Esophagus muscularis mucosa (tissue), 4 donors: ENCODE measurements at regions not wholly inside any gene's neighbourhood (a gene's known extent, or its start where the extent isn't known, plus 50 kb on each side); places are given as distances from the start of the nearest gene placed in this dataset.

ENCODE experiments used
- DNase-seq: peaks from one replicate; pipeline ENCODE4 v3.0.0-alpha.2; 2017; ENCODE audit errors: extremely low spot score
- H3K27ac ChIP-seq, 4 donors: fragments of 200-600 bp; sonication (generic); replicated peaks in 1 of 4; 1 replicate in 3 of 4; 2 replicates in 1 of 4; pipeline ENCODE4 v1.5.1; 2016 to 2019; ENCODE audit warnings: mild to moderate bottlenecking in 1 of 4
- H3K27me3 ChIP-seq, 4 donors: fragments of 200-600 bp; sonication (generic); one replicate each; pipeline versions ENCODE4 v1.5.1 to v1.6.0; 2016 to 2019
- H3K36me3 ChIP-seq, 4 donors: fragments of 200-600 bp; sonication (generic); one replicate each; pipeline ENCODE4 v1.5.1; 2016 to 2019
- H3K4me1 ChIP-seq, 4 donors: fragments of 200-600 bp; sonication (generic); one replicate each; pipeline ENCODE4 v1.5.1; 2016 to 2019
- H3K4me3 ChIP-seq, 4 donors: fragments of 200-600 bp; sonication (generic); 1 replicate in 2 of 4; 2 replicates in 2 of 4; pipeline ENCODE4 v1.5.1; 2016 to 2019; ENCODE audit warnings: mild to moderate bottlenecking in 4 of 4, moderate library complexity in 1 of 4
- H3K9me3 ChIP-seq, 4 donors: fragments of 200-600 bp; sonication (generic); 1 replicate in 3 of 4; 2 replicates in 1 of 4; pipeline ENCODE4 v1.5.1; 2016 to 2019
- EP300 ChIP-seq: sonication (generic); formaldehyde crosslinking; IDR thresholded peaks from one replicate; pipeline ENCODE4 v1.6.1; 2017; ENCODE audit warnings: antibody characterized with exemption
- POLR2A ChIP-seq: fragments of 450-650 bp; IDR thresholded peaks from one replicate; pipeline ENCODE4 v1.6.1; 2017; ENCODE audit warnings: antibody characterized with exemption, moderate library complexity, mild to moderate bottlenecking, low read depth
- POLR2AphosphoS5 ChIP-seq, 2 donors: sonication (generic); formaldehyde crosslinking; IDR thresholded peaks; one replicate each; pipeline ENCODE4 v1.6.1; 2017; ENCODE audit warnings: antibody characterized with exemption in 2 of 2
- WGBS: methylation state at CpG from one replicate; pipeline ENCODE4 v1.1.5; 2018; 5-methylcytosine and 5-hydroxymethylcytosine counted together
- intact Hi-C: fragments of 100-400 bp; cut with DNase I; formaldehyde crosslinking; loops from one replicate; pipeline ENCODE4 v1.15.1; 2023
- TF ChIP-seq, protein P1 (sequence below), 3 experiments: fragments of 200-600 bp in 2 of 3; fragments of 450-650 bp in 1 of 3; sonication (generic) in 2 of 3; IDR thresholded peaks; one replicate each; pipeline ENCODE4 v1.5.1; 2017 to 2019; ENCODE audit warnings: antibody characterized with exemption in 3 of 3, mild to moderate bottlenecking in 2 of 3, moderate library complexity in 1 of 3

- TF ChIP-seq POLR2A (no peak), POLR2AphosphoS5 (IDR thresholded peaks at IDR 0.05) (no peak)
- TF ChIP-seq, protein P1, sequence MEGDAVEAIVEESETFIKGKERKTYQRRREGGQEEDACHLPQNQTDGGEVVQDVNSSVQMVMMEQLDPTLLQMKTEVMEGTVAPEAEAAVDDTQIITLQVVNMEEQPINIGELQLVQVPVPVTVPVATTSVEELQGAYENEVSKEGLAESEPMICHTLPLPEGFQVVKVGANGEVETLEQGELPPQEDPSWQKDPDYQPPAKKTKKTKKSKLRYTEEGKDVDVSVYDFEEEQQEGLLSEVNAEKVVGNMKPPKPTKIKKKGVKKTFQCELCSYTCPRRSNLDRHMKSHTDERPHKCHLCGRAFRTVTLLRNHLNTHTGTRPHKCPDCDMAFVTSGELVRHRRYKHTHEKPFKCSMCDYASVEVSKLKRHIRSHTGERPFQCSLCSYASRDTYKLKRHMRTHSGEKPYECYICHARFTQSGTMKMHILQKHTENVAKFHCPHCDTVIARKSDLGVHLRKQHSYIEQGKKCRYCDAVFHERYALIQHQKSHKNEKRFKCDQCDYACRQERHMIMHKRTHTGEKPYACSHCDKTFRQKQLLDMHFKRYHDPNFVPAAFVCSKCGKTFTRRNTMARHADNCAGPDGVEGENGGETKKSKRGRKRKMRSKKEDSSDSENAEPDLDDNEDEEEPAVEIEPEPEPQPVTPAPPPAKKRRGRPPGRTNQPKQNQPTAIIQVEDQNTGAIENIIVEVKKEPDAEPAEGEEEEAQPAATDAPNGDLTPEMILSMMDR (IDR thresholded peaks at IDR 0.05), result no peak
- Histone ChIP-seq H3K9me3 (no peaks in the 10 kb centered on the region), H3K27ac (no peak overlapping the region), H3K36me3 (peaks cover 0 to 3% (median 0%) of the 10 kb centered on the region in 4 donors), H3K27me3 (peaks cover 0 to 29% (median 0%) of the 10 kb centered on the region in 4 donors), H3K4me1 (no peaks in the 10 kb centered on the region), H3K4me3 (no peak overlapping the region)
- intact Hi-C loops, result no loop called here
- WGBS, result 76% methylated on average over 23 of the region's 23 CpGs
- DNase-seq, result no peak
Observed at GRCh38 chr17:79438546-79439334, 172.1 kb downstream of the RBFOX3 start.

DNA sequence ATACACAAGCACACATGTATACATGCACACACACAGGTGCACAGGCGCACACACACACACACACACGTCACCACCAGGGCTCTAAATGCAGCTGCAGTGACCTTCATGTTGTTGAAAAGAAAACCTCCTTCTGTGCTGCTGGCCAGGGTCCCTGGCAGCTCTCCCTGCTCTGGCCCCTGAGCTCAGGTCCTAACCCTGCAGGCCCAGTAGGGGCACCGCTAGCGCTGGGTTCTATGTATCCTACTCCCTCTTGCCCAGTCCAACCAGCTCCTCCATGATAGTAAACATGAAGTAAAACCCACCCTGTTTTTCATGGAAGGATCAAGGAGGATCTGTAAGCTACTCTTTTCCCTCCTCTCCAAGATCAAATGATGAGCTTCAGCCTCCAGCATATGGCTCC lies 172.8 kb downstream of the RBFOX3 start:
- no peaks in the 10 kb centered on the region for H3K4me1 ChIP-seq
- H3K4me3 ChIP-seq, result no peak overlapping the region
- no peak for TF ChIP-seq POLR2AphosphoS5 (IDR thresholded peaks at IDR 0.05)
- TF ChIP-seq, protein P1 (IDR thresholded peaks at IDR 0.05), result no peak
- no peak for TF ChIP-seq POLR2A
- no peak for TF ChIP-seq EP300
- H3K36me3 ChIP-seq, result peaks cover 0 to 3% (median 0%) of the 10 kb centered on the region in 4 donors
- H3K27me3 ChIP-seq, result peaks cover 0 to 34% (median 0%) of the 10 kb centered on the region in 4 donors
- intact Hi-C loops, result no loop called here
- DNase-seq, result no peak
- WGBS, result 68% methylated on average over 2 of the region's 4 CpGs
- no peaks in the 10 kb centered on the region for H3K9me3 ChIP-seq
- no peak overlapping the region for H3K27ac ChIP-seq

DNA sequence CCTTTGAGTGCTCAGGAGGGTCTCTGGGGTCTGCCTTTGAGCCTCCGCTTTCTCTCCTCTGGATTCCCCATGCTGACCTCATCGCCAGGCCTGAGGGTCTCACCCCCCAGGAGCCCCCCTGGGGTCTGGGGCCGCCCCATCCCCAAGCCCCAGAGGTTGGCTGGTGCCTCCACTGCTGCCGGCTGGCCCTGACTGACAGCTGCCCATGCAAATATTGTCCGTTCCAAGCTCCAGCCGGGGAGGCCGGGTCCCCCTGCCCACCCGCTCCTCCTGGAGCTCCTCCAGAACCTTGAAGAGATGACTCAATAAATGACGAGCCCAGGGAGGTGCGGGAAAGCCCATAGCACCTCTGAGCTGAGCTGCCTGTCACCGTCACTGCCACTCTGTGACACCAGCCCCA lies 173.8 kb downstream of the RBFOX3 start:
- H3K27me3 ChIP-seq, result peaks cover 0 to 35% (median 0%) of the 10 kb centered on the region in 4 donors
- no peak for DNase-seq

GRCh38 chr17:79435962-79436361 lies 174.9 kb downstream of the RBFOX3 start:
- peaks cover 0 to 3% (median 0%) of the 10 kb centered on the region in 4 donors for H3K36me3 ChIP-seq
- H3K27me3 ChIP-seq, result peaks cover 0 to 35% (median 0%) of the 10 kb centered on the region in 4 donors
- H3K9me3 ChIP-seq, result no peaks in the 10 kb centered on the region
- H3K27ac ChIP-seq, result no peak overlapping the region
- intact Hi-C loops, result no loop called here
- H3K4me3 ChIP-seq, result no peak overlapping the region
- 82% methylated on average over 5 of the region's 8 CpGs for WGBS
- TF ChIP-seq POLR2AphosphoS5 (IDR thresholded peaks at IDR 0.05), result no peak
- no peak for TF ChIP-seq POLR2A
- TF ChIP-seq, protein P1 (IDR thresholded peaks at IDR 0.05), result no peak
- no peak for TF ChIP-seq EP300
- H3K4me1 ChIP-seq, result no peaks in the 10 kb centered on the region
- no peak for DNase-seq

More for the DNA sequence above, 173.8 kb downstream of the RBFOX3 start:
- Histone ChIP-seq H3K4me1 (no peaks in the 10 kb centered on the region), H3K9me3 (no peaks in the 10 kb centered on the region), H3K36me3 (peaks cover 0 to 3% (median 0%) of the 10 kb centered on the region in 4 donors), H3K27ac (no peak overlapping the region), H3K4me3 (no peak overlapping the region)
- 79% methylated on average over 11 of the region's 11 CpGs for WGBS
- TF ChIP-seq POLR2AphosphoS5 (IDR thresholded peaks at IDR 0.05), result no peak
- TF ChIP-seq, protein P1 (IDR thresholded peaks at IDR 0.05), result no peak
- TF ChIP-seq EP300, result no peak
- no peak for TF ChIP-seq POLR2A
- intact Hi-C loops, result no loop called here
